GM18861 (cell line): ENCODE measurements at regions not wholly inside any gene's neighbourhood (a gene's known extent, or its start where the extent isn't known, plus 50 kb on each side); places are given as distances from the start of the nearest gene placed in this dataset.

ENCODE experiments used
- ATAC-seq: cut with Tn5 transposase; IDR thresholded peaks from one replicate; pipeline ENCODE4 v1.9.1; 2021; ENCODE audit not compliant: unreplicated experiment

DNA sequence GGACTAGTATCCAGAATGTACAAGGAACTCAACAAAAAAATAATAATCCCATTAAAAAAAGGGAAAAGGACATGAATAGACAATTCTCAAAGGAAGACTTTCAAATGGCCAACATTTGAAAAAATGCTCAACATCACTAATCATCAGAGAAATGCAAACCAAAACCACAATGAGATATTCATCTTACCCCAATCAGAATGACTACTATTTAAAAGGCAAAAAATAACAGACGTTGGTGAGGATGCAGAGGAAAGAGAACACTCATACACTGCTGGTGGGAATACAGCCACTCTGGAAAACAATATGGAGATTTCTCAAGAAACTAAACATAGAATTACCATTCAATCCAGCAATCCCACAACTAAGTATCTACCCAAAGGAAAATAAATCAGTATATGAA lies 133.1 kb downstream of the KDR start:
- no peak for ATAC-seq

- ATAC-seq: no peak
These were observed 136.7 kb downstream of the KDR start for GRCh38 chr4:54988655-54989054.

DNA sequence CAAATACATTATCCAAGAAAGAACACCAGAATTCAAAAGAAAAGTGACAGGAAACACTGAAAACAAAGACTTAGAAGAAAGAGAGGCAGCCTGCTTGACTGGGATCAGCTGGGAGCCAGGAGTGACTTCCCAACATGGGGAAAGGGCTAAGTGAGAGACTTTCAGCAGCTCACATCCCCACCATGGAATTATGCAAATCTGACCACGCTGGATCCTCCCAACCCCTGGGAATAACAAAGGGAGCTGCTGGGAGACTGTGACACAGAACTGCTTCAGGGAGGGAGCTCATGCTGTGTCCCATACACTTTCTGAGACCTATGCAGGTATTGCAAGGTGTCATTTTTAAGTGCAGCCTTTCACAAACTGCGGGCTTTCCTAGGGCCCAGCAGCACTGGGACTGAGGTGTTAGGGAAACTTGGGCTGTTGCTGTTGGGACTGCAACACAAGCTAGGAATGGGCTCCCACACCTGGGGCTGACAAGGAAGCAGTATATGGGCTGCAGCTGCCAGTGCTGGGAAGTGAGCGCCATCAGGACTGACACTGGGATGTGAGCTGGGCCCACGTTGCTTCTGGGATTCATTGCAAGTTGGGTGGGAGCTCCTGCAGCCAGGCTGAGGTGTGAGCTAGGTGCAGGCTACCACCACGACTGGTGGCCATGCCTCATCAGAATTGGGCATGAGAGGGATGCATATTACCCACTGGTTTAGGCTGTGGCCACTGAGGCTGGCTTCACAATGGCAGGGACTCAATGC lies 139.1 kb downstream of the KDR start:
- no peak for ATAC-seq

DNA sequence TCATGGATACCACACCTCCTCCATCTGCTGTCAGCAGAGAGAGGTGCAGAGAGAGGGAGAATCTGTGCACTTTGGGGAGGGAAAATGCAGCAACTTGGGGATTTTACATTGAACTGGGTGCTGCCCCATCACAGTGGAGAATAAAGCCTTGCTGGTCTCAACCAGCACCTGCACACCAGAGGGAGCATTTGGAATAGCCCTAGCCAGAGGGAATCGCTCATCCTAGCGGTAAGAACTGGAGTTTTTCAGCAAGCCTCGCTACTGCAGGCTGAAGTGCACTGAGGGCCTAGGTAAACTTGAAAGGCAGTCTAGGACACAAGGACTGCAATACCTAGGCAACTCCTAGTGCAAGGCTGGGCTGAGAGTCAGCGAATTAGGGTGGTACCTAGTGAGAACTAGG lies 148.7 kb downstream of the KDR start:
- ATAC-seq: no peak

DNA sequence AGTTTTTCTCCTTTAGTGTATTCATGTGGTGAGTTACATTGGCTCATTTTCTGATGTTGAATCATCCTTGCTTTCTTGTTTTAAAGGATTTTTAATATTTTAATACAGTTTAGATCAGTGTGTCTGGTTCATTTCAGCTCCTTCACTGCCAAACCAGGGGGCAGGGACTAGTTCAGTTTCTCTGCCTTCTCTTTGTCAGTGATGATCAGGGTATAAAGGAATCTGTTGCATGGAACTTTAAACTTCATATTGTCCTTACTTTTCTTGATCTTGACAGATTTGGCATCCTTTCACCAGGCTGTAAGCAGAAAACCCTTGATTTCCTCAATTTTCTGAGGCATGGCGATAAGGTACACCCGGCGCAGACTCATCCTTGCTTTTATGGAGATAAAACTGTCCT lies 149.4 kb downstream of the KDR start:
- no peak for ATAC-seq

GRCh38 chr4:54973784-54974183 lies 151.6 kb downstream of the KDR start:
- no peak for ATAC-seq

GRCh38 chr4:54971474-54971950 lies 153.9 kb downstream of the KDR start:
- peak; percentile 89 for ATAC-seq

- no peak for ATAC-seq
These were observed 158.1 kb downstream of the KDR start for GRCh38 chr4:54967289-54967688.

DNA sequence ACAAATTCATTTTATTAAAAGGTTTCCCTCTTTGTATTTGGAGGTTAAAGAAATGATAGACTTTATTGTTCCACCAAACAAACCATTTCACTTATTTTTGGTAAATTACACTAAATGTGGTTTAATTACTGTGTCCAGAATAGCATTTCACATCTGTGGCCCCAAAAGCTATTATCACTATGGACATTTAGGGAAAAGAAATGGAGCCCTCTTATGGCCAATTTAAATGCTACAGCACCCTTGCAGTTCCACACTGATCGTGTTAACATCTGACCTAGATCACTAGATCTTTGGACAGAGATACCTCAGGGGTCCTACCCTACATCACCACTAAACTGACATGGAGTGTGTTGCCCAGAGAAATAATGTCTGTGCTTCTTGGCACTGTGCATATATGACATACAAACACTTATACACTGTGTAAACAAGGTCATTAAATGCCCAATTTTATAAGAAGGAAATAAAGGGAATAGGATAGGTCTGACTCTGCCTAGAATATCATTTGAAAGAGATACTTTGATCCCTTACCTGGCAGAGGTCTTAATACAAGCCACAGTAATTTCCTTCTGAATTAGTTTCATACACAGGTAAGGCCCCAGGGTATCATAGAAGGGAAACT lies 163.9 kb downstream of the KDR start:
- ATAC-seq: no peak

DNA sequence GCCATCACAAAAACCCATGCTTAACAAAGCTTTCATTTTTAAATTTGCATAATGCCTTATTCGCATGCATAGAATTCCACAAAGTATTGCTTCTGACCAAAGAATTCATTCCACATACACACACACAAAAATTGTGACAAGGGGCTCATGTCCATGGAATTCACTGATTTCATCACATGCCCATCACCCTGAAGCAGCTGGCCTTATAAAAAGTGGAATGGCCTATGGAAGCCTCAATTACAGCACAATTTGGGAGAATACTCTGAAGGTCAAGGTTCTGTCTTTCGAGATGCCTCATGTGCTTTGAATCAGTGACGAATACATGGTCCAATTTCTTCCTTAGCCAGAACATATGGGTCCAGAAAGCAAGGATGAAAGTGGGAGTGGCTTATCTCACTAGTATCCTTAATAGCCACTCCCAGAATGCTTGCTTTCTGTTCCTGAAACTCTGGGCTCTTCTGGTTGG lies 165.7 kb downstream of the KDR start:
- ATAC-seq: no peak

- ATAC-seq: no peak
These were observed 166.3 kb downstream of the KDR start for GRCh38 chr4:54959131-54959530.

- no peak for ATAC-seq
These were observed 167.2 kb downstream of the KDR start for GRCh38 chr4:54958236-54958635.

GRCh38 chr4:54954656-54955388 lies 170.6 kb downstream of the KDR start:
- no peak for ATAC-seq

DNA sequence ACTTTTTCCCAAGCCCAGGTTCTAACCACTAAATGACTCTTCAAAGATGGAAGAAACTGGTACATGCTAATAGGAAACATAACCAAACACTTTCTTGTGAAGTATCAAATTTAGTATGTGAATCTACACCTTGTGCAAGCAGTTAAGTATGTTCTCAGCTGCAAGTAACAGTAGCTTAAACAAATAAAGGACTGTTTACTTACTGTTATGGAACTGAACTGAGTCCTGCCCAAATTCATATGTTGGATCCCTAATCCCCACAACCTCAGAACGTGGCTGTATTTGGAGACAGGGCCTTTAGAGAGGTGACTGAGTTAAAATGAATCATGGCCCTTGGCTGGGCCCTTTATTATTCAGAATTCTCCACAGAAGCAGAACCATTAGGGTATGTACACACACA lies 178.7 kb downstream of the KDR start:
- ATAC-seq: no peak

- ATAC-seq: no peak
These were observed 179.6 kb downstream of the KDR start for GRCh38 chr4:54945838-54946237.

DNA sequence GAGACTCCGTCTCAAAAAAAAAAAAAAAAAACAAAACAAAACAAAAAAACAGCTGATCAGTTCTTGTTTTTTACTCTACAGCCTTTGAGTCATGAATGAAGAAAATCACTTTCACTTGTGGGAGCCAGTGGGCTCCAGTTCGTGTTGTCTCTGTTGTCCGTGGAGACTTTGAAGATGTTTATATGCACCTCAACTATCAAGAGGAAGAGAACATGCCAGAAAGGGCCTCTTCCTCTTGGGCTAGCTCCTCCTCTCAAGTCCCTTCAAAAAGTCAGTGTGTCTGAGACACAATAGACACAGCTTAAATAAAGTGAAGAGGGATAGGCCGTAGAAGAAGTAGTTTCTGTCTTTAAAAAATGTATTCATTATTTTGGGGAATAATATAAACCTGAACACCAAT lies 182.7 kb downstream of the KDR start:
- no peak for ATAC-seq

- ATAC-seq: peak; percentile 68
These were observed 183.3 kb downstream of the KDR start for GRCh38 chr4:54941994-54942552.

- ATAC-seq: no peak
These were observed 184.2 kb downstream of the KDR start for GRCh38 chr4:54940996-54941865.

DNA sequence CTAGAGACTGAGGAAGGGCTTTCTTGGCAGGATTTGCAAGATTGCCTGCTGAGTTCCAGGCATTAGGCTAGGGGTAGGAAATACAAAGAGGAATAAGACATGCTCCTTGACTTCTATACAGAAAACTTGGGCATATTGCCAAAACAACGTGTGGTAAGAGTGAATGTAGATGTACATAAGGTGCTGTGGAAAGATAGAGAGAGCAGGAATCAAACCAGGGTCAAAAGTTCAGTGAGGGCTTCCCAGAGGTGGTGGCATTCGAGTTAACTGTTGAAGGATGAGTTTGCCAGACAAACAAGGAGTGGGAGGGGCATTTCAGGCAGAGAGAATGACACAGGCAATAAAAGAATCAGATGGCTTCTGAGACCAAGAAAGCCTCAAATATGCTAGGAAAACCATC lies 187.9 kb downstream of the KDR start:
- ATAC-seq: no peak

GRCh38 chr4:54933579-54933978 lies 191.8 kb downstream of the KDR start:
- no peak for ATAC-seq

DNA sequence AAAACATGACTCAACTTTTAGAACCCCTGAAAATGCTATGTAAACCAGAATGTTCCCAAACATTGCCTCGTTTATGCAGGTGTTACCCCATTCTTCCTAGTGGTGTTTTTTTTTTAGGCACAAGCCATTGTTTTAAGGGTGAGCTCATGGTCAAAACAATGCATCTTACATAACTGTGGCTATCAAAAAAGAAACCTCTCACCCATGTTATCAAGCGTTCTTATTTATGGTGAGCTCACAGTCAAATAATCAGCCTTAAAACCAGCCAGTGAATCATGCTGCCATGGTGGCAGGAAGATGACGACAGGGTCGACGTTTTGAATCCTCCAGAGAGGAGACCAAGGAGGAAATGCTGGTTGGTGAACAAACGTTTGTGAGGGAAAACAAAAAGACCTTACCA lies 195.2 kb downstream of the KDR start:
- ATAC-seq: no peak
